OCI-LY3 (cell line): ENCODE measurements at regions not wholly inside any gene's neighbourhood (a gene's known extent, or its start where the extent isn't known, plus 50 kb on each side); places are given as distances from the start of the nearest gene placed in this dataset.

ENCODE experiments used
- EZH2phosphoT487 ChIP-seq: fragments of 200-600 bp; shearing (Covaris generic); IDR thresholded peaks from 2 replicates; pipeline ENCODE4 v1.6.1; 2018; ENCODE audit warnings: antibody characterized with exemption, mixed run types, low read depth
- TF ChIP-seq, protein P1 (sequence below): fragments of 200-600, 300-600 bp; sonication (generic); IDR thresholded peaks from 2 replicates; pipeline ENCODE4 v1.5.1; 2014; ENCODE audit warnings: antibody characterized with exemption, low read length, low read depth

DNA sequence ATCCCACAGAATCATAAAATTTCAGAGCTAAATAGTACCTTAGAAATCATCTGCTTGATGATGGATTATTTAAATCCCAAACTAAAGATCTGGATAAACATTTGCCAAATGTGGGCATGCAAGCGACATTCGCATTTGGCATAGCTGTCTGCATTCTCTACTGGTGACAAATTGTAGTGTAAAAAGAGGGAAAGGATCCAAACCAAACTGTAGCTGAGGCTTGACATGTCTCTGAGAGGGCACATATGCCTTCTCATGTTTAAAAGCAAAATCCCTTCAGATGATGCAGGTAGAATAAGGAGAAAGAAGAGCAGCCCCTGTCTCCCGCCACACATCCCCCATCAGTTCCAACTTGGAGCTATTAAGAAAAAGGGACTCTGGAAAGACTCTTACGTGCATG, 257.5 kb upstream of the MTNR1B start:
- no peak for TF ChIP-seq EZH2phosphoT487
- TF ChIP-seq, protein P1, sequence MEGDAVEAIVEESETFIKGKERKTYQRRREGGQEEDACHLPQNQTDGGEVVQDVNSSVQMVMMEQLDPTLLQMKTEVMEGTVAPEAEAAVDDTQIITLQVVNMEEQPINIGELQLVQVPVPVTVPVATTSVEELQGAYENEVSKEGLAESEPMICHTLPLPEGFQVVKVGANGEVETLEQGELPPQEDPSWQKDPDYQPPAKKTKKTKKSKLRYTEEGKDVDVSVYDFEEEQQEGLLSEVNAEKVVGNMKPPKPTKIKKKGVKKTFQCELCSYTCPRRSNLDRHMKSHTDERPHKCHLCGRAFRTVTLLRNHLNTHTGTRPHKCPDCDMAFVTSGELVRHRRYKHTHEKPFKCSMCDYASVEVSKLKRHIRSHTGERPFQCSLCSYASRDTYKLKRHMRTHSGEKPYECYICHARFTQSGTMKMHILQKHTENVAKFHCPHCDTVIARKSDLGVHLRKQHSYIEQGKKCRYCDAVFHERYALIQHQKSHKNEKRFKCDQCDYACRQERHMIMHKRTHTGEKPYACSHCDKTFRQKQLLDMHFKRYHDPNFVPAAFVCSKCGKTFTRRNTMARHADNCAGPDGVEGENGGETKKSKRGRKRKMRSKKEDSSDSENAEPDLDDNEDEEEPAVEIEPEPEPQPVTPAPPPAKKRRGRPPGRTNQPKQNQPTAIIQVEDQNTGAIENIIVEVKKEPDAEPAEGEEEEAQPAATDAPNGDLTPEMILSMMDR: no peak
